PFSK-1 (cell line): ENCODE measurements at regions not wholly inside any gene's neighbourhood (a gene's known extent, or its start where the extent isn't known, plus 50 kb on each side); places are given as distances from the start of the nearest gene placed in this dataset.

ENCODE experiments used
- POLR2AphosphoS5 ChIP-seq: IDR thresholded peaks from 2 replicates; pipeline ENCODE4 v1.6.1; 2012; ENCODE audit warnings: low read depth, mild to moderate bottlenecking, control low read depth, low read length, moderate library complexity
- REST ChIP-seq, 2 experiments: IDR thresholded peaks; 2 replicates each; pipeline versions ENCODE4 v1.6.1 to v1.8.0; 2011 to 2012; ENCODE audit warnings: low read depth in 2 of 2, low read length in 2 of 2, control low read depth in 1 of 2, inconsistent platforms in 1 of 2, mild to moderate bottlenecking in 1 of 2, moderate library complexity in 1 of 2; ENCODE audit not compliant: insufficient read depth in 1 of 2
- TAF1 ChIP-seq: IDR thresholded peaks from 2 replicates; pipeline ENCODE4 v1.6.1; 2012; ENCODE audit warnings: low read length, control low read depth, borderline replicate concordance; ENCODE audit not compliant: insufficient read depth

GRCh38 chr5:6266671-6267197, 111.6 kb downstream of the MED10 start:
- TF ChIP-seq REST (IDR thresholded peaks at IDR 0.05; ENCODE audit: insufficient read depth in 1 of 2, low read depth in 2 of 2, low read length in 2 of 2) (no peak), POLR2AphosphoS5 (no peak), TAF1 (no peak)
